ENCODE measurements at regions not wholly inside any gene's neighbourhood (a gene's known extent, or its start where the extent isn't known, plus 50 kb on each side); places are given as distances from the start of the nearest gene placed in this dataset.
"Not testable (repeated sequence)": the region's sequence is repeated elsewhere in the genome, so short reads cannot be mapped to it uniquely, and the experiment has no call there.

DNA sequence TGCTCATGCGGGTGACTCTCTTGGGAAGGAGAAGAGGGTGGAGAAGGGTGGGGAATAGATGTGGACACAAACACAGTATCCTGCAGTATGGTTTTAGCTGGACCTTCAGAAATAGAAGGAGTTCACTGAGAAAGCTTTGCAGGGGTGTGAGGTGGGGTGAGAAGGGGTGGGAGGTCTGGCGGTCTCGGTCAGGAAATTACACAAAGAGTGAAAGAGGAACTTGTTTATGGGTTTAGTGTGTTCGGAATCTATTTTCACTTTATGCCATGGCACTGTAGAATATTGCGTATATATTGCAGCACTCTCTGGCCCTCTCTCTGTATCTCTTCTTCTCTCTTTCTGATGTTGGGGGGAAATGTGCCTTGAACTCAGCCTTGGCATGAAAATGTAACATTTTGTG, 148.2 kb upstream of the GOT2 start:
- DNase-seq, result no peak

DNA sequence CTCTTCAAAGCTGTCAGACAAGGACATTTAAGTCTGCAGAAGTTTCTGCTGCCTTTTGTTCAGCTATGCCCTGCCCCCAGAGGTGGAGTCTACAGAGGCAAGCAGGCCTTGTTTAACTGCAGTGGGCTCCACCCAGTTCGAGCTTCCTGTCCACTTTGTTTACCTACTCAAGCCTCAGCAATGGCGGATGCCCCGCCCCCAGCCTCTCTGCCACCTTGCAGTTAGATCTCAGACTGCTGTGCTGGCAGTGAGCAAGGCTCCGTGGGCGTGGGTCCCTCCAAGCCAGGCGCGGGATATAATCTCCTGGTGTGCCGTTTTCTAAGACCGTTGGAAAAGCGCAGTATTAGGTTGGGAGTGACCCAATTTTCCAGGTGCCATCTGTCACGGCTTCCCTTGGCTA, 144.5 kb upstream of the GOT2 start:
- DNase-seq; H3K9me3 Mint-ChIP-seq; H3K27ac Mint-ChIP-seq; H3K4me1 Mint-ChIP-seq (ENCODE audit: low read depth in 2 of 2); H3K36me3 Mint-ChIP-seq (ENCODE audit: insufficient read depth); ATAC-seq (replicated peaks); H3K4me3 Mint-ChIP-seq: not testable (repeated sequence)
- H3K27me3 Mint-ChIP-seq, result peaks cover 11 to 14% of the 10 kb centered on the region in 2 donors

More for the DNA sequence above, 148.2 kb upstream of the GOT2 start:
- ATAC-seq (replicated peaks), result no peak
- peaks cover 16 to 17% of the 10 kb centered on the region in 2 donors for H3K27me3 Mint-ChIP-seq
- H3K27ac Mint-ChIP-seq, result no peak overlapping the region
- H3K36me3 Mint-ChIP-seq (ENCODE audit: insufficient read depth), result no peaks in the 10 kb centered on the region
- H3K4me1 Mint-ChIP-seq (ENCODE audit: low read depth in 2 of 2), result no peaks in the 10 kb centered on the region
- peaks cover 0 to 6% of the 10 kb centered on the region in 2 donors for H3K9me3 Mint-ChIP-seq
- no peak overlapping the region for H3K4me3 Mint-ChIP-seq

- Mint-ChIP-seq H3K27me3 (peaks cover under 1 to 11% of the 10 kb centered on the region in 2 donors), H3K27ac (no peak overlapping the region), H3K4me3 (no peak overlapping the region), H3K4me1 (ENCODE audit: low read depth in 2 of 2) (no peaks in the 10 kb centered on the region), H3K9me3 (no peaks in the 10 kb centered on the region), H3K36me3 (ENCODE audit: insufficient read depth) (no peaks in the 10 kb centered on the region)
- no peak for DNase-seq
- no peak for ATAC-seq (replicated peaks)
Measured at GRCh38 chr16:58866935-58867334, 132.8 kb upstream of the GOT2 start.

DNA sequence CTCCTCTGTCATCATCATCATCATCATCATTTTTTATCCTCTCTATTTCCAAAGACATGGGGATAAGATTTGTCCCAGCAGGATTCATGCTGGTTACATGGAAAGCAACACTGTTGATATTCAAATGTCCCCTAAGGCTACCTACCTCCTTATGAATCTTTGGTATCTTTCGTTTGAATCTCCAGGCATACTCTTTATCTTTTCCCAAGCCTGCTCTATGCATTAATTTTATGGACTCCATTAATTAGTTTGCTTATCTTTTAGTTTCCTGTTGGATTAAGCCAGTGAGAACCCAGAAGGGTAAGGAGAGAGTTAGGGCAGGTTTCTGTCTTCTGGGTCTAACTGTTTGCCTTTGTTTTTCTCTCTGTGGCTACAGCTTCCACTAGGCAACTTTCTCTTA, 129.6 kb upstream of the GOT2 start:
- Mint-ChIP-seq H3K27ac (no peak overlapping the region), H3K36me3 (ENCODE audit: insufficient read depth) (no peaks in the 10 kb centered on the region), H3K4me1 (ENCODE audit: low read depth in 2 of 2) (no peaks in the 10 kb centered on the region), H3K4me3 (no peak overlapping the region), H3K9me3 (no peaks in the 10 kb centered on the region), H3K27me3 (peaks cover 12 to 19% of the 10 kb centered on the region in 2 donors)
- DNase-seq (no peak), ATAC-seq (replicated peaks) (no peak)

- H3K9me3 Mint-ChIP-seq, result peaks cover 0 to 3% of the 10 kb centered on the region in 2 donors
- no peak overlapping the region for H3K27ac Mint-ChIP-seq
- H3K27me3 Mint-ChIP-seq, result peaks cover 12 to 25% of the 10 kb centered on the region in 2 donors
- H3K36me3 Mint-ChIP-seq (ENCODE audit: insufficient read depth), result no peaks in the 10 kb centered on the region
- no peak overlapping the region for H3K4me3 Mint-ChIP-seq
- H3K4me1 Mint-ChIP-seq (ENCODE audit: low read depth in 2 of 2), result no peaks in the 10 kb centered on the region
- DNase-seq (no peak), ATAC-seq (replicated peaks) (no peak)
Measured at GRCh38 chr16:58863042-58863441, 128.9 kb upstream of the GOT2 start.

DNA sequence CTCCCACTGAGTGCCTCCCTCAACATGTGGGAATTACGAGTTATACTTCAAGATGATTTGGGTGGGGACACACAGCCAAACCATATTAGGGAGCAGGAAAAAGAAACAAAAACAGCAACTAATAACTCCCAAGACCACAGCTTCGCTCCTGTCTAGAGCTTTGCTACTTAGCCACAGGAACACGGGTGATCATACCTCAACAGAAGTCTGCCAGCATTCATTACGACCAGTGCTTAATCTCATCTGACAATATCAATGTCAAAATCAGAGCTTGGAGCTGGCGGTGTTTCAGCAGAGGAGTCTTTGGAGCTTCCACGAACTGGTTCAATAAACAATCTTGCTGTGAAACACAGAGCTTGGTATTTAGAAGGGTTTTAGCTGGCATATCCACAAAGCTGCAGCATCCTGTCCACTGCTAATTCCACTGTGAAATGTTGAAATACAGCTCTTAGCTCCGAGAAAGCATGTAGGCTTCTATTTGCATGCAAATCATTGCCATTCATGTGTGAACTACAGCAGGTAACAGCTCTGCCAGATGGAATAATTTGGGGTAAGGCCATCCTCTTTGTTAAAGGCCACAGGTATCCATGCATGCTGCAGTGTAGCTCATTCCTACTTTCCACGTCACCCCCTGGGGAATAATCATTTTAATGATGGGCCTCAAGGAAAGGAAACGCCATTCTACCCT, 128.4 kb upstream of the GOT2 start:
- Mint-ChIP-seq H3K27me3 (peaks cover 12 to 25% of the 10 kb centered on the region in 2 donors), H3K4me1 (ENCODE audit: low read depth in 2 of 2) (no peaks in the 10 kb centered on the region), H3K27ac (no peak overlapping the region), H3K4me3 (no peak overlapping the region), H3K36me3 (ENCODE audit: insufficient read depth) (no peaks in the 10 kb centered on the region), H3K9me3 (peaks cover 0 to 3% of the 10 kb centered on the region in 2 donors)
- no peak for DNase-seq
- ATAC-seq (replicated peaks), result no peak

- Mint-ChIP-seq H3K4me3 (no peak overlapping the region), H3K36me3 (ENCODE audit: insufficient read depth) (no peaks in the 10 kb centered on the region), H3K4me1 (ENCODE audit: low read depth in 2 of 2) (no peaks in the 10 kb centered on the region), H3K27me3 (peaks cover 12 to 31% of the 10 kb centered on the region in 2 donors), H3K27ac (no peak overlapping the region), H3K9me3 (peaks cover 0 to 3% of the 10 kb centered on the region in 2 donors)
- ATAC-seq (replicated peaks), result no peak
- no peak for DNase-seq
Measured at GRCh38 chr16:58859958-58860669, 126.0 kb upstream of the GOT2 start.

DNA sequence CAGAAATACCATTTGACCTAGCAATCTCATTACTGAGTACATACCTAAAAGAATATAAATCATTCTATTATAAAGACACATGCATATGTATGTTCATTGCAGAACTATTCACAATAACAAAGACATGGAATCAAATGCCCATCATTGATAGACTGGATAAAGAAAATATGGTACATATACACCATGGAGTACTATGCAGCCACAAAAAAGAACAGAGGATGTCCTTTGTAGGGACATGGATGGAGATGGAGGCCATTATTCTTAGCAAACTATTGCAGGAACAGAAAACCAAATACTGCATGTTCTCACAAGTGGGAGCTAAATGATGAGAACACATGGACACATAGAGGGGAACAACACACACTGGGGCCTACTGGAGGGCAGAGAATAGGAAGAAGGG, 124.5 kb upstream of the GOT2 start:
- not testable (repeated sequence) for H3K36me3 Mint-ChIP-seq (ENCODE audit: insufficient read depth); DNase-seq; ATAC-seq (replicated peaks); H3K9me3 Mint-ChIP-seq; H3K4me1 Mint-ChIP-seq (ENCODE audit: low read depth in 2 of 2); H3K4me3 Mint-ChIP-seq; H3K27ac Mint-ChIP-seq
- H3K27me3 Mint-ChIP-seq, result peaks cover 19 to 27% of the 10 kb centered on the region in 2 donors

- no peak for ATAC-seq (replicated peaks)
- Mint-ChIP-seq H3K27me3 (peaks cover 13 to 31% of the 10 kb centered on the region in 2 donors), H3K27ac (no peak overlapping the region), H3K4me1 (ENCODE audit: low read depth in 2 of 2) (no peaks in the 10 kb centered on the region), H3K36me3 (ENCODE audit: insufficient read depth) (no peaks in the 10 kb centered on the region), H3K4me3 (no peak overlapping the region), H3K9me3 (peaks cover 0 to 3% of the 10 kb centered on the region in 2 donors)
- DNase-seq, result no peak
Measured at GRCh38 chr16:58855291-58855863, 121.3 kb upstream of the GOT2 start.

DNA sequence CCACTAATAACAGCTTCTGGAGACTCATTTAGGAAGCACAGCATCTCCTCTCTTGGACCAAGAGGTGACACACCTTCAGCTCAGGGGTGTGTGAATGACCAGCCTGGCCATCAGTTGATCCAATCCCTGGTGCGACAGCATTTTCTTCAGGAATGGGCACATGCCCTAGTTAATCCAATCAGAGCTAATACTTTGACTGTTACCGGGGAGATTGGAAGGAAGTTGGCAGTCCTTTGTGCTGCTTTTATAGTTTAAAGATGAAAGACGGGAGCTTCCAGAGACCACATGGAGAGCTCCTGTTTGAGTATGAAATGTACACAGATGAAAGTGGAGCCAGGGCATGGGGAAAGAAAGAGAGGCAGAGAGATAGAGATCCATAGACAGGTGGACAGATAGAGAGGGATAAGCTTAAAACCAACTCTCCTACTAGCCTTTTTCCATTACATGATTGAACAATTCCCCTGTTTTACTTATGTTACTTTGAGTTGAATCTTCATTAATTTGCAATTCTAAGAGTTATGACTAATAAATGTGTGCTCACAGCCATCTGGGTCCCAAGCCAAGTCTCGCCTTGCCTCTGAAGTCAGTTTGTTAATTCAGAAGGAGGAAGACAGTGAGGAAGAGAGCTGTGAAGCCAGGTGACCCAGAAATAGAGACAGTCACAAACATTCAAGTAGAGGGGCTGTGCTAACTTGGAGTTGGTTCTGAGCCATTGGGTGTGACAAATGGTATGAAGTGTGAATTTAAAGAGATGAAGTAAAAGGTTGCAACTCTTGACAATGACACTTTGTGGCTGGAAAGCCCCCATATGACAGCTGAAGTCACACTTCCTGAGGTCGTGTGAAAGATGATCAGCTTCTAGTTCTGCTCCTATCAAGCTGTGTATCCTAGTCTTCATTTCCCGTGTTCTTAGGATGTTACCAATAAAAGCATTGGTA, 120.0 kb upstream of the GOT2 start:
- Mint-ChIP-seq H3K4me1 (ENCODE audit: low read depth in 2 of 2) (no peaks in the 10 kb centered on the region), H3K4me3 (no peak overlapping the region), H3K27ac (no peak overlapping the region), H3K9me3 (peaks cover 0 to 3% of the 10 kb centered on the region in 2 donors), H3K36me3 (ENCODE audit: insufficient read depth) (no peaks in the 10 kb centered on the region), H3K27me3 (peaks cover 10 to 32% of the 10 kb centered on the region in 2 donors)
- no peak for DNase-seq
- no peak for ATAC-seq (replicated peaks)

GRCh38 chr16:58850678-58851020, 116.5 kb upstream of the GOT2 start:
- H3K4me1 Mint-ChIP-seq (ENCODE audit: low read depth in 2 of 2), result no peaks in the 10 kb centered on the region
- no peak overlapping the region for H3K27ac Mint-ChIP-seq
- peaks cover 13 to 23% of the 10 kb centered on the region in 2 donors for H3K27me3 Mint-ChIP-seq
- ATAC-seq (replicated peaks) (no peak), DNase-seq (no peak)
- H3K36me3 Mint-ChIP-seq (ENCODE audit: insufficient read depth), result no peaks in the 10 kb centered on the region
- H3K4me3 Mint-ChIP-seq, result no peak overlapping the region
- no peaks in the 10 kb centered on the region for H3K9me3 Mint-ChIP-seq

DNA sequence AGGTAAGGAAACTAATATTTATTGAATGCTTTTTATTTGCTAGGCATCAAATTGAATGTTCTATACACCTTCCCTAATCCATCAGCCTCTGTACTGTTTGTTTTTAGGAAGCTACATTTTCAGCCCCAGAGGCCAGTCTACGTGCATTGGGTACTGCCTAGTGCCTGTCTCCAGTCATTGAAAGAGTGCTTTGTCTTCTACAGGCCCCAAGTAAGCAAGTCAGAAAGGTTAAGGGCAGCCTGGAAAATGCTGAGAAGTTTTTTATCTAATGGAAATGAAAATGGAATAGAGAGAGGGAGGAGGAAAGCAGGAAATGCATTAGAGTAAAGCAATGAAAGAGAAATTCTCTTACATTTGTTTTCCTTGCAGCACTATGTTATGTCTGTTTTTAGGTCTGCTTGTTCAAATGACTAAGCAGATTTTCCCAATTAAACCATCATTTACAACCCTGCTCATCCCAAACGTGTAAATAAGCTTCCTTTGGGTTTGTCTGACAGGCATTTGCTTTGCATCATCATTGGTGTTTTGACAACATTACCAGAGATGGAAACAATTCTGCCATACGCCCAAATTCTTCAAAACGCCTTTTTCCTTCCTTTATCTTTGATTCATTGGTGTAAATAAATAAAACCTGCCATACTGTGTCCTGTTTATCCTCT, 116.0 kb upstream of the GOT2 start:
- Mint-ChIP-seq H3K36me3 (ENCODE audit: insufficient read depth) (no peaks in the 10 kb centered on the region), H3K9me3 (no peaks in the 10 kb centered on the region), H3K4me1 (ENCODE audit: low read depth in 2 of 2) (no peaks in the 10 kb centered on the region), H3K27ac (no peak overlapping the region), H3K4me3 (no peak overlapping the region), H3K27me3 (peaks cover 13 to 18% of the 10 kb centered on the region in 2 donors)
- DNase-seq, result no peak
- no peak for ATAC-seq (replicated peaks)

DNA sequence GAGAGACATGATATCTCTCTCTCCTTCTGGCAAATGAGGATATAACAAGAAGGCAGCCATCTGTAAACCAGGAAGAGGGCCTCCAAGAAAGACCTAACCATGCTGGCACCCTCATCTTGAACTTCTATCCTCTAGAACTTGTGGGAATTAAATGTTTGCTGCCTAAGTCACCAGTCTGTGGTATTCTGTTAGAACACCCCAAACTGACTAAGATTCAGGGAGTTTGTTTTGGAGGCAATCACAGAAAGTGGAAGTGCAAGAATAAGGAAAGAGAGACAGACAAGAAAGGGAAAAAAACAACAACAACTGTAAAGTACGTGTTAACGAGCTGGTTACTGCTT, 114.5 kb upstream of the GOT2 start:
- H3K4me1 Mint-ChIP-seq (ENCODE audit: low read depth in 2 of 2), result no peaks in the 10 kb centered on the region
- H3K36me3 Mint-ChIP-seq (ENCODE audit: insufficient read depth), result no peaks in the 10 kb centered on the region
- peaks cover 5 to 16% of the 10 kb centered on the region in 2 donors for H3K27me3 Mint-ChIP-seq
- H3K27ac Mint-ChIP-seq, result no peak overlapping the region
- no peak overlapping the region for H3K4me3 Mint-ChIP-seq
- no peaks in the 10 kb centered on the region for H3K9me3 Mint-ChIP-seq
- no peak for DNase-seq
- no peak for ATAC-seq (replicated peaks)

Measured in effector memory CD8-positive, alpha-beta T cell (primary cell).